Transverse colon (tissue), 4 donors: ENCODE measurements at regions not wholly inside any gene's neighbourhood (a gene's known extent, or its start where the extent isn't known, plus 50 kb on each side); places are given as distances from the start of the nearest gene placed in this dataset.

Experiments used
- EP300 ChIP-seq: sonication (generic); formaldehyde crosslinking; IDR thresholded peaks from one replicate; pipeline ENCODE4 v1.6.1; 2017; ENCODE audit warnings: antibody characterized with exemption, low read depth
- POLR2A ChIP-seq: fragments of 450-650 bp; IDR thresholded peaks from one replicate; pipeline ENCODE4 v1.6.1; 2016; ENCODE audit warnings: antibody characterized with exemption, mild to moderate bottlenecking, moderate library complexity
- POLR2AphosphoS5 ChIP-seq, 3 donors: sonication (generic); formaldehyde crosslinking; IDR thresholded peaks; one replicate each; pipeline ENCODE4 v1.6.1; 2016; ENCODE audit warnings: antibody characterized with exemption in 3 of 3
- TF ChIP-seq, protein P1 (sequence below), 5 experiments: fragments of 200-600 bp in 3 of 5; fragments of 450-650 bp in 2 of 5; sonication (generic) in 3 of 5; IDR thresholded peaks; 1 replicate in 2 of 5; 2 replicates in 3 of 5; pipeline ENCODE4 v1.5.1; 2016 to 2017; ENCODE audit warnings: antibody characterized with exemption in 5 of 5, inconsistent platforms in 3 of 5, mild to moderate bottlenecking in 2 of 5, moderate library complexity in 1 of 5

DNA sequence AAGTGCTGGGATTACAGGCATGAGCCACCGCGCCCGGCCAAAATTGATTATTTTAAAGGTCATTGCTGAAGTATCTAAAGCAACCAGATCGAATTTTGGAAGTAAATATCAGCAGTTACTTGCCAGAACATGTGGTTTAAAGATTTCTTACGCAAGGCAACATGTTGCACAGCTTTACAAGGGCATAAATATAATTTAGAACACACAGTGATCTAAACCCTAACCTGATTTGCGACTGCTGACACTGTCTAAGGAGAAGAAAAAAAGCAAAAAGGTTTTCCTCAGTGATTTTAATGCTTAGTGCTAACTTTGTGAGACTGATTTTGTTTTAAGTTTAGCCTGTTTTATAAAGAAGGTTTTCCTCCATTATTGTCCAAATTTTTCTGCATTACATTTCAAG, 569.9 kb upstream of the LINC00305 start:
- TF ChIP-seq, protein P1, sequence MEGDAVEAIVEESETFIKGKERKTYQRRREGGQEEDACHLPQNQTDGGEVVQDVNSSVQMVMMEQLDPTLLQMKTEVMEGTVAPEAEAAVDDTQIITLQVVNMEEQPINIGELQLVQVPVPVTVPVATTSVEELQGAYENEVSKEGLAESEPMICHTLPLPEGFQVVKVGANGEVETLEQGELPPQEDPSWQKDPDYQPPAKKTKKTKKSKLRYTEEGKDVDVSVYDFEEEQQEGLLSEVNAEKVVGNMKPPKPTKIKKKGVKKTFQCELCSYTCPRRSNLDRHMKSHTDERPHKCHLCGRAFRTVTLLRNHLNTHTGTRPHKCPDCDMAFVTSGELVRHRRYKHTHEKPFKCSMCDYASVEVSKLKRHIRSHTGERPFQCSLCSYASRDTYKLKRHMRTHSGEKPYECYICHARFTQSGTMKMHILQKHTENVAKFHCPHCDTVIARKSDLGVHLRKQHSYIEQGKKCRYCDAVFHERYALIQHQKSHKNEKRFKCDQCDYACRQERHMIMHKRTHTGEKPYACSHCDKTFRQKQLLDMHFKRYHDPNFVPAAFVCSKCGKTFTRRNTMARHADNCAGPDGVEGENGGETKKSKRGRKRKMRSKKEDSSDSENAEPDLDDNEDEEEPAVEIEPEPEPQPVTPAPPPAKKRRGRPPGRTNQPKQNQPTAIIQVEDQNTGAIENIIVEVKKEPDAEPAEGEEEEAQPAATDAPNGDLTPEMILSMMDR (IDR thresholded peaks at IDR 0.05), result no peak
- TF ChIP-seq EP300 (no peak), POLR2A (no peak), POLR2AphosphoS5 (IDR thresholded peaks at IDR 0.05) (no peak)
